ENCODE measurements at regions not wholly inside any gene's neighbourhood (a gene's known extent, or its start where the extent isn't known, plus 50 kb on each side); places are given as distances from the start of the nearest gene placed in this dataset.

DNA sequence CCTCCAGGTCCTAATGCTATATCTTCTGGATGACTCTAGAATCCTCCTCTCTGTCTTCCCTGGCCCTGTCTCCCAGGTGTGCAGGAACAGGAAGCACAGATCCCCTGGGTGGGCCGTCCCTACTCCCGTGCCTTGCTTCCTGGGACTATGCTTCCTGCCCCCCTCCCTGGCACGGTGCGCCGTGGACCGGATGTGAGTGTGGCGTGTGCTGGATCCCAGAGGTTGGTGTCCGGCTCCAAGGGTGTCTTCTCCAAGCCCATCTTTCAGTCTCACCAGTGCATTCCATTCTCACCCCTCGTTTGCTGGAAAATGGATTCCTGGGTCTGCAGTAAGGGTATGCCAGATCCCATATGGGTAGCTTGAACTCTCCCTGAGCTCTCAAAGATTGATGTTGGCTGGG is 144.4 kb upstream of the TWIST2 start:
- TF ChIP-seq POLR2AphosphoS5 (IDR thresholded peaks at IDR 0.05) = no peak
- no peak for TF ChIP-seq POLR2A (IDR thresholded peaks at IDR 0.05)
- TF ChIP-seq, protein P1, sequence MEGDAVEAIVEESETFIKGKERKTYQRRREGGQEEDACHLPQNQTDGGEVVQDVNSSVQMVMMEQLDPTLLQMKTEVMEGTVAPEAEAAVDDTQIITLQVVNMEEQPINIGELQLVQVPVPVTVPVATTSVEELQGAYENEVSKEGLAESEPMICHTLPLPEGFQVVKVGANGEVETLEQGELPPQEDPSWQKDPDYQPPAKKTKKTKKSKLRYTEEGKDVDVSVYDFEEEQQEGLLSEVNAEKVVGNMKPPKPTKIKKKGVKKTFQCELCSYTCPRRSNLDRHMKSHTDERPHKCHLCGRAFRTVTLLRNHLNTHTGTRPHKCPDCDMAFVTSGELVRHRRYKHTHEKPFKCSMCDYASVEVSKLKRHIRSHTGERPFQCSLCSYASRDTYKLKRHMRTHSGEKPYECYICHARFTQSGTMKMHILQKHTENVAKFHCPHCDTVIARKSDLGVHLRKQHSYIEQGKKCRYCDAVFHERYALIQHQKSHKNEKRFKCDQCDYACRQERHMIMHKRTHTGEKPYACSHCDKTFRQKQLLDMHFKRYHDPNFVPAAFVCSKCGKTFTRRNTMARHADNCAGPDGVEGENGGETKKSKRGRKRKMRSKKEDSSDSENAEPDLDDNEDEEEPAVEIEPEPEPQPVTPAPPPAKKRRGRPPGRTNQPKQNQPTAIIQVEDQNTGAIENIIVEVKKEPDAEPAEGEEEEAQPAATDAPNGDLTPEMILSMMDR (IDR thresholded peaks at IDR 0.05) = no peak

Measured in gastroesophageal sphincter (tissue), 3 donors.